GM23338 (cell line): ENCODE measurements at regions not wholly inside any gene's neighbourhood (a gene's known extent, or its start where the extent isn't known, plus 50 kb on each side); places are given as distances from the start of the nearest gene placed in this dataset.

ENCODE experiments used
- ATAC-seq: fragments of 200-7000 bp; cut with Tn5 transposase; 3 replicates; pipeline ENCODE4 v1.9.1; 2020
- DNase-seq: peaks from one replicate; pipeline ENCODE4 v3.0.0-alpha.2; 2015; ENCODE audit warnings: low spot score
- H2AFZ ChIP-seq: fragments of 200-600 bp; sonication (generic); 2 replicates; pipeline ENCODE4 v1.8.0; 2016; ENCODE audit warnings: antibody characterized with exemption, mild to moderate bottlenecking, moderate library complexity
- H3F3A ChIP-seq: fragments of 200-600 bp; sonication (generic); replicated peaks from 2 replicates; pipeline ENCODE4 v1.8.0; 2017; ENCODE audit warnings: antibody characterized with exemption, mixed run types, low read depth
- H3K27ac ChIP-seq: fragments of 200-600 bp; sonication (generic); 2 replicates; pipeline ENCODE4 v1.6.1; 2016; ENCODE audit warnings: low read depth
- H3K27me3 ChIP-seq: fragments of 200-600 bp; sonication (generic); 2 replicates; pipeline ENCODE4 v1.8.0; 2016; ENCODE audit warnings: mild to moderate bottlenecking, mixed run types, moderate library complexity; ENCODE audit not compliant: insufficient read depth
- H3K36me3 ChIP-seq: fragments of 200-600 bp; sonication (generic); 2 replicates; pipeline ENCODE4 v1.8.0; 2016; ENCODE audit warnings: mild to moderate bottlenecking; ENCODE audit not compliant: insufficient read depth
- H3K4me1 ChIP-seq: fragments of 200-600 bp; sonication (generic); 2 replicates; pipeline ENCODE4 v1.8.0; 2016; ENCODE audit warnings: mild to moderate bottlenecking, moderate library complexity; ENCODE audit not compliant: insufficient read depth
- H3K4me2 ChIP-seq: fragments of 200-600 bp; sonication (generic); 2 replicates; pipeline ENCODE4 v1.7.1; 2017; ENCODE audit warnings: mixed run types
- H3K4me3 ChIP-seq: fragments of 200-600 bp; sonication (generic); 2 replicates; pipeline ENCODE4 v1.6.1; 2016; ENCODE audit warnings: mixed run types
- H3K79me2 ChIP-seq: fragments of 200-600 bp; sonication (generic); replicated peaks from 2 replicates; pipeline ENCODE4 v1.8.0; 2017; ENCODE audit warnings: mild to moderate bottlenecking; ENCODE audit not compliant: insufficient read depth
- H3K9me2 ChIP-seq: fragments of 200-600 bp; sonication (generic); 2 replicates; pipeline ENCODE4 v1.8.0; 2017; ENCODE audit not compliant: insufficient read depth
- H4K20me1 ChIP-seq: fragments of 200-600 bp; sonication (generic); replicated peaks from 2 replicates; pipeline ENCODE4 v1.8.0; 2017; ENCODE audit warnings: mild to moderate bottlenecking; ENCODE audit not compliant: insufficient read depth
- H3K27ac Mint-ChIP-seq: 2 replicates; pipeline ENCODE4 v1.8.0; 2020; ENCODE audit warnings: inconsistent platforms, mild to moderate bottlenecking, moderate library complexity, mixed read lengths
- H3K27me3 Mint-ChIP-seq: 3 replicates; pipeline ENCODE4 v1.8.0; 2022; ENCODE audit warnings: low read depth, mild to moderate bottlenecking, moderate library complexity, mixed read lengths, inconsistent platforms; ENCODE audit not compliant: insufficient read depth, poor library complexity
- H3K36me3 Mint-ChIP-seq: 3 replicates; pipeline ENCODE4 v1.8.0; 2021; ENCODE audit warnings: low read depth, mild to moderate bottlenecking, inconsistent platforms, moderate library complexity, mixed read lengths
- H3K4me1 Mint-ChIP-seq: 3 replicates; pipeline ENCODE4 v1.8.0; 2020; ENCODE audit warnings: mild to moderate bottlenecking, inconsistent platforms, mixed read lengths
- H3K4me3 Mint-ChIP-seq: 3 replicates; pipeline ENCODE4 v1.8.0; 2021; ENCODE audit warnings: moderate library complexity, mild to moderate bottlenecking, inconsistent platforms, mixed read lengths
- H3K9me3 Mint-ChIP-seq: 3 replicates; pipeline ENCODE4 v1.8.0; 2020; ENCODE audit warnings: moderate library complexity, mild to moderate bottlenecking, inconsistent platforms, mixed read lengths
- CREB1 ChIP-seq: fragments of 250-450 bp; sonication (Bioruptor Pico); IDR thresholded peaks from 2 replicates; pipeline ENCODE4 v1.5.0; 2020; ENCODE audit warnings: low read depth, mild to moderate bottlenecking, moderate library complexity
- EZH2 ChIP-seq: fragments of 200-600 bp; sonication (generic); IDR thresholded peaks from one replicate; pipeline ENCODE4 v1.8.0; 2017; ENCODE audit warnings: antibody characterized with exemption, mild to moderate bottlenecking, low read depth; ENCODE audit not compliant: unreplicated experiment
- JUNB ChIP-seq: IDR thresholded peaks from one replicate; pipeline ENCODE4 v1.6.1; 2016; ENCODE audit warnings: antibody characterized with exemption; ENCODE audit not compliant: unreplicated experiment
- NANOG ChIP-seq: IDR thresholded peaks from 2 replicates; pipeline ENCODE4 v1.6.1; 2016; ENCODE audit warnings: antibody characterized with exemption, borderline replicate concordance
- POLR2AphosphoS5 ChIP-seq: IDR thresholded peaks from 2 replicates; pipeline ENCODE4 v1.6.1; 2016; ENCODE audit warnings: antibody characterized with exemption, low read depth
- STAT1 ChIP-seq: IDR thresholded peaks from one replicate; pipeline ENCODE4 v1.6.1; 2016; ENCODE audit warnings: antibody characterized with exemption; ENCODE audit not compliant: unreplicated experiment
- ZNF114 ChIP-seq: fragments of 250-450 bp; sonication (Bioruptor Pico); IDR thresholded peaks from 2 replicates; pipeline ENCODE4 v1.5.0; 2020; ENCODE audit warnings: mild to moderate bottlenecking, moderate library complexity
- ZNF331 ChIP-seq: fragments of 250-450 bp; sonication (Bioruptor Pico); IDR thresholded peaks from 2 replicates; pipeline ENCODE4 v1.5.0; 2020; ENCODE audit warnings: low read depth, mild to moderate bottlenecking, moderate library complexity
- TF ChIP-seq, protein P1 (sequence below): IDR thresholded peaks from one replicate; pipeline ENCODE4 v1.6.1; 2018; ENCODE audit warnings: antibody characterized with exemption; ENCODE audit not compliant: unreplicated experiment
- TF ChIP-seq, protein P2 (sequence below): IDR thresholded peaks from 2 replicates; pipeline ENCODE4 v1.6.1; 2016; ENCODE audit warnings: antibody characterized with exemption
- TF ChIP-seq, protein P3 (sequence below), 2 experiments: fragments of 200-600 bp in 1 of 2; sonication (generic) in 1 of 2; conservative IDR thresholded peaks; 2 replicates each; pipeline versions ENCODE4 v1.5.1 to v1.6.1; 2016 to 2017; ENCODE audit warnings: antibody characterized with exemption in 2 of 2, low read depth in 2 of 2, mild to moderate bottlenecking in 2 of 2, moderate library complexity in 1 of 2

DNA sequence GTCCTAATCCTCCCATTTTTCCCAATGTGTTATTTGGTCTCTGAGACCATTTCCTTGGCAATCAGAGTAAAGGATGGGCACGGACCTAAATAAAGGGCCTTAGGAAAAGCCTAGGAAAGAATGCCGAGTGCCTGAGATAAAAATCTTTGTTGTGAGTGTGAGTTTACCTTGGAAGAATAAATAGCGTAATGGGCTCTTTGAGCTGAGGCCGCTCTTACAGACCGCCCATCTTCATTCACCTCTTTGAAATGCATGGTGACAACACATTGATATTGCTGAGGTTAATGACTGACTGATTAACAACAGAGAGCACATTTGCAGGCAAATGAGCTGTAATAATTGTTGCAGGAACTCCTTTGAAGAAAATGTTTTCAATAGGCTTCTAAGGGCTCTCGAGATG lies 1967.1 kb upstream of the WWC1 start:
- Mint-ChIP-seq H3K4me1 (peaks cover 46% of the 10 kb centered on the region), H3K27ac (no peak overlapping the region), H3K4me3 (no peak overlapping the region), H3K36me3 (no peaks in the 10 kb centered on the region), H3K9me3 (no peaks in the 10 kb centered on the region), H3K27me3 (peaks cover 10% of the 10 kb centered on the region)
- H2AFZ ChIP-seq = no peak overlapping the region
- peak overlapping the region; percentile 28; the same call in 1 of the 2 replicates for H3K4me3 ChIP-seq
- DNase-seq (peak; percentile 58), ATAC-seq (peak; percentile 69)
- H3K9me2 ChIP-seq = no peaks in the 10 kb centered on the region
- H3F3A ChIP-seq = no peaks in the 10 kb centered on the region
- no peak overlapping the region for H3K27ac ChIP-seq
- H3K4me1 ChIP-seq = peaks cover 43% of the 10 kb centered on the region
- peak overlapping the region; percentile 30 for H3K4me2 ChIP-seq
- no peaks in the 10 kb centered on the region for H4K20me1 ChIP-seq
- TF ChIP-seq, protein P1, sequence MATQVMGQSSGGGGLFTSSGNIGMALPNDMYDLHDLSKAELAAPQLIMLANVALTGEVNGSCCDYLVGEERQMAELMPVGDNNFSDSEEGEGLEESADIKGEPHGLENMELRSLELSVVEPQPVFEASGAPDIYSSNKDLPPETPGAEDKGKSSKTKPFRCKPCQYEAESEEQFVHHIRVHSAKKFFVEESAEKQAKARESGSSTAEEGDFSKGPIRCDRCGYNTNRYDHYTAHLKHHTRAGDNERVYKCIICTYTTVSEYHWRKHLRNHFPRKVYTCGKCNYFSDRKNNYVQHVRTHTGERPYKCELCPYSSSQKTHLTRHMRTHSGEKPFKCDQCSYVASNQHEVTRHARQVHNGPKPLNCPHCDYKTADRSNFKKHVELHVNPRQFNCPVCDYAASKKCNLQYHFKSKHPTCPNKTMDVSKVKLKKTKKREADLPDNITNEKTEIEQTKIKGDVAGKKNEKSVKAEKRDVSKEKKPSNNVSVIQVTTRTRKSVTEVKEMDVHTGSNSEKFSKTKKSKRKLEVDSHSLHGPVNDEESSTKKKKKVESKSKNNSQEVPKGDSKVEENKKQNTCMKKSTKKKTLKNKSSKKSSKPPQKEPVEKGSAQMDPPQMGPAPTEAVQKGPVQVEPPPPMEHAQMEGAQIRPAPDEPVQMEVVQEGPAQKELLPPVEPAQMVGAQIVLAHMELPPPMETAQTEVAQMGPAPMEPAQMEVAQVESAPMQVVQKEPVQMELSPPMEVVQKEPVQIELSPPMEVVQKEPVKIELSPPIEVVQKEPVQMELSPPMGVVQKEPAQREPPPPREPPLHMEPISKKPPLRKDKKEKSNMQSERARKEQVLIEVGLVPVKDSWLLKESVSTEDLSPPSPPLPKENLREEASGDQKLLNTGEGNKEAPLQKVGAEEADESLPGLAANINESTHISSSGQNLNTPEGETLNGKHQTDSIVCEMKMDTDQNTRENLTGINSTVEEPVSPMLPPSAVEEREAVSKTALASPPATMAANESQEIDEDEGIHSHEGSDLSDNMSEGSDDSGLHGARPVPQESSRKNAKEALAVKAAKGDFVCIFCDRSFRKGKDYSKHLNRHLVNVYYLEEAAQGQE = no peak
- no peak for TF ChIP-seq JUNB
- peak; percentile 27; the same call in 1 of the 2 replicates for TF ChIP-seq POLR2AphosphoS5
- TF ChIP-seq NANOG = peak; percentile 95
- TF ChIP-seq EZH2 = no peak
- TF ChIP-seq ZNF331 (CRISPR knock-in tag) = no peak
- TF ChIP-seq, protein P2, sequence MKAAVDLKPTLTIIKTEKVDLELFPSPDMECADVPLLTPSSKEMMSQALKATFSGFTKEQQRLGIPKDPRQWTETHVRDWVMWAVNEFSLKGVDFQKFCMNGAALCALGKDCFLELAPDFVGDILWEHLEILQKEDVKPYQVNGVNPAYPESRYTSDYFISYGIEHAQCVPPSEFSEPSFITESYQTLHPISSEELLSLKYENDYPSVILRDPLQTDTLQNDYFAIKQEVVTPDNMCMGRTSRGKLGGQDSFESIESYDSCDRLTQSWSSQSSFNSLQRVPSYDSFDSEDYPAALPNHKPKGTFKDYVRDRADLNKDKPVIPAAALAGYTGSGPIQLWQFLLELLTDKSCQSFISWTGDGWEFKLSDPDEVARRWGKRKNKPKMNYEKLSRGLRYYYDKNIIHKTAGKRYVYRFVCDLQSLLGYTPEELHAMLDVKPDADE = no peak
- TF ChIP-seq CREB1 = no peak
- no peak for TF ChIP-seq ZNF114
- peaks cover 75% of the 10 kb centered on the region for H3K27me3 ChIP-seq
- no peaks in the 10 kb centered on the region for H3K36me3 ChIP-seq
- no peaks in the 10 kb centered on the region for H3K79me2 ChIP-seq

DNA sequence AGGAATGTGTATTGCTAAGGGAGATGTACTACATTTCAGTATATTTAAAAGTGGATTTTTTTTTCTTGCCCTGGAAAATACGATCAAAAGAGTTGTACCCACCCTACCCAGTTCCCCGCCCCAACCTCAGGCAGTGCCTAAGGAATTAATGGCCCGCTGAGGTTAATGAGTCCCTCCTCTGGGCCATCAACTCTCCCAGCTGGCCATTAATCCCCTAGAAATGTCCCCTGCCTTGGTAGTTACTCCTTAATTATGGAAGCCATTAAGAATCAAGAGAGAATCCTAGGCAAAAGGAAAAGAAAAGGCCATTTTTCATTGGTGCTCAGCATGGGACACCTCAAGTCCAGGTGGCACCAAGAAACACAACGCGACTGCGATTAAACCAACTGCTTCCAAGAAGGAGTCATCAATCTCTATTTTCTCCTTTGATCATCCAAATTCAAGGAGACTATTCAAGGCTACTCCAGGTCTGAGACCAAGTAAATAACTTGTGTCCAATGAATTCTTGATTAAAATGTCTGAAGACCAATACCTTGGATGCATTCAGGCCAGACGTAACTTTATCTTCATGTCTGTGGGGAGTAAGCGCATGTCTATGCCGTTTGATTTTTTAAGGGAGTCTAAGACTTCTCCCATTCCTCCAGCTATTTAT lies 1962.2 kb upstream of the WWC1 start:
- H3K27me3 Mint-ChIP-seq = peaks cover under 1% of the 10 kb centered on the region
- H3K9me3 Mint-ChIP-seq = no peaks in the 10 kb centered on the region
- TF ChIP-seq, protein P3, sequence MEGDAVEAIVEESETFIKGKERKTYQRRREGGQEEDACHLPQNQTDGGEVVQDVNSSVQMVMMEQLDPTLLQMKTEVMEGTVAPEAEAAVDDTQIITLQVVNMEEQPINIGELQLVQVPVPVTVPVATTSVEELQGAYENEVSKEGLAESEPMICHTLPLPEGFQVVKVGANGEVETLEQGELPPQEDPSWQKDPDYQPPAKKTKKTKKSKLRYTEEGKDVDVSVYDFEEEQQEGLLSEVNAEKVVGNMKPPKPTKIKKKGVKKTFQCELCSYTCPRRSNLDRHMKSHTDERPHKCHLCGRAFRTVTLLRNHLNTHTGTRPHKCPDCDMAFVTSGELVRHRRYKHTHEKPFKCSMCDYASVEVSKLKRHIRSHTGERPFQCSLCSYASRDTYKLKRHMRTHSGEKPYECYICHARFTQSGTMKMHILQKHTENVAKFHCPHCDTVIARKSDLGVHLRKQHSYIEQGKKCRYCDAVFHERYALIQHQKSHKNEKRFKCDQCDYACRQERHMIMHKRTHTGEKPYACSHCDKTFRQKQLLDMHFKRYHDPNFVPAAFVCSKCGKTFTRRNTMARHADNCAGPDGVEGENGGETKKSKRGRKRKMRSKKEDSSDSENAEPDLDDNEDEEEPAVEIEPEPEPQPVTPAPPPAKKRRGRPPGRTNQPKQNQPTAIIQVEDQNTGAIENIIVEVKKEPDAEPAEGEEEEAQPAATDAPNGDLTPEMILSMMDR (conservative IDR thresholded peaks at IDR 0.05; ENCODE audit: low read depth in 2 of 2) = no peak
- TF ChIP-seq JUNB (no peak), NANOG (no peak), STAT1 (no peak)

More for the DNA sequence above, 1962.2 kb upstream of the WWC1 start:
- H3K4me2 ChIP-seq = no peak overlapping the region
- H3K4me3 ChIP-seq = no peak overlapping the region
- no peaks in the 10 kb centered on the region for H3K79me2 ChIP-seq
- H3K36me3 Mint-ChIP-seq = no peaks in the 10 kb centered on the region
- no peak overlapping the region for H3K27ac ChIP-seq
- H3K27ac Mint-ChIP-seq = no peak overlapping the region
- no peaks in the 10 kb centered on the region for H3K36me3 ChIP-seq
- DNase-seq (no peak), ATAC-seq (no peak)
- H3K27me3 ChIP-seq = peaks cover 35% of the 10 kb centered on the region
- peaks cover 9% of the 10 kb centered on the region for H3K4me1 ChIP-seq
- peaks cover 20% of the 10 kb centered on the region for H3K4me1 Mint-ChIP-seq
- no peaks in the 10 kb centered on the region for H4K20me1 ChIP-seq
- no peaks in the 10 kb centered on the region for H3K9me2 ChIP-seq
- no peak overlapping the region for H2AFZ ChIP-seq
- no peaks in the 10 kb centered on the region for H3F3A ChIP-seq
- no peak overlapping the region for H3K4me3 Mint-ChIP-seq
